GM23338 (cell line): ENCODE measurements at regions not wholly inside any gene's neighbourhood (a gene's known extent, or its start where the extent isn't known, plus 50 kb on each side); places are given as distances from the start of the nearest gene placed in this dataset.

ENCODE experiments used
- ATAC-seq: fragments of 200-7000 bp; cut with Tn5 transposase; 3 replicates; pipeline ENCODE4 v1.9.1; 2020
- DNase-seq: peaks from one replicate; pipeline ENCODE4 v3.0.0-alpha.2; 2015; ENCODE audit warnings: low spot score
- H2AFZ ChIP-seq: fragments of 200-600 bp; sonication (generic); 2 replicates; pipeline ENCODE4 v1.8.0; 2016; ENCODE audit warnings: antibody characterized with exemption, mild to moderate bottlenecking, moderate library complexity
- H3F3A ChIP-seq: fragments of 200-600 bp; sonication (generic); replicated peaks from 2 replicates; pipeline ENCODE4 v1.8.0; 2017; ENCODE audit warnings: antibody characterized with exemption, mixed run types, low read depth
- H3K27ac ChIP-seq: fragments of 200-600 bp; sonication (generic); 2 replicates; pipeline ENCODE4 v1.6.1; 2016; ENCODE audit warnings: low read depth
- H3K27me3 ChIP-seq: fragments of 200-600 bp; sonication (generic); 2 replicates; pipeline ENCODE4 v1.8.0; 2016; ENCODE audit warnings: mild to moderate bottlenecking, mixed run types, moderate library complexity; ENCODE audit not compliant: insufficient read depth
- H3K36me3 ChIP-seq: fragments of 200-600 bp; sonication (generic); 2 replicates; pipeline ENCODE4 v1.8.0; 2016; ENCODE audit warnings: mild to moderate bottlenecking; ENCODE audit not compliant: insufficient read depth
- H3K4me1 ChIP-seq: fragments of 200-600 bp; sonication (generic); 2 replicates; pipeline ENCODE4 v1.8.0; 2016; ENCODE audit warnings: mild to moderate bottlenecking, moderate library complexity; ENCODE audit not compliant: insufficient read depth
- H3K4me2 ChIP-seq: fragments of 200-600 bp; sonication (generic); 2 replicates; pipeline ENCODE4 v1.7.1; 2017; ENCODE audit warnings: mixed run types
- H3K4me3 ChIP-seq: fragments of 200-600 bp; sonication (generic); 2 replicates; pipeline ENCODE4 v1.6.1; 2016; ENCODE audit warnings: mixed run types
- H3K79me2 ChIP-seq: fragments of 200-600 bp; sonication (generic); replicated peaks from 2 replicates; pipeline ENCODE4 v1.8.0; 2017; ENCODE audit warnings: mild to moderate bottlenecking; ENCODE audit not compliant: insufficient read depth
- H3K9me2 ChIP-seq: fragments of 200-600 bp; sonication (generic); 2 replicates; pipeline ENCODE4 v1.8.0; 2017; ENCODE audit not compliant: insufficient read depth
- H4K20me1 ChIP-seq: fragments of 200-600 bp; sonication (generic); replicated peaks from 2 replicates; pipeline ENCODE4 v1.8.0; 2017; ENCODE audit warnings: mild to moderate bottlenecking; ENCODE audit not compliant: insufficient read depth
- H3K27ac Mint-ChIP-seq: 2 replicates; pipeline ENCODE4 v1.8.0; 2020; ENCODE audit warnings: inconsistent platforms, mild to moderate bottlenecking, moderate library complexity, mixed read lengths
- H3K27me3 Mint-ChIP-seq: 3 replicates; pipeline ENCODE4 v1.8.0; 2022; ENCODE audit warnings: low read depth, mild to moderate bottlenecking, moderate library complexity, mixed read lengths, inconsistent platforms; ENCODE audit not compliant: insufficient read depth, poor library complexity
- H3K36me3 Mint-ChIP-seq: 3 replicates; pipeline ENCODE4 v1.8.0; 2021; ENCODE audit warnings: low read depth, mild to moderate bottlenecking, inconsistent platforms, moderate library complexity, mixed read lengths
- H3K4me1 Mint-ChIP-seq: 3 replicates; pipeline ENCODE4 v1.8.0; 2020; ENCODE audit warnings: mild to moderate bottlenecking, inconsistent platforms, mixed read lengths
- H3K4me3 Mint-ChIP-seq: 3 replicates; pipeline ENCODE4 v1.8.0; 2021; ENCODE audit warnings: moderate library complexity, mild to moderate bottlenecking, inconsistent platforms, mixed read lengths
- H3K9me3 Mint-ChIP-seq: 3 replicates; pipeline ENCODE4 v1.8.0; 2020; ENCODE audit warnings: moderate library complexity, mild to moderate bottlenecking, inconsistent platforms, mixed read lengths
- CTCF ChIP-seq, 2 experiments: fragments of 200-600 bp in 1 of 2; sonication (generic) in 1 of 2; conservative IDR thresholded peaks; 2 replicates each; pipeline versions ENCODE4 v1.5.1 to v1.6.1; 2016 to 2017; ENCODE audit warnings: antibody characterized with exemption in 2 of 2, low read depth in 2 of 2, mild to moderate bottlenecking in 2 of 2, moderate library complexity in 1 of 2
- ETS1 ChIP-seq: IDR thresholded peaks from 2 replicates; pipeline ENCODE4 v1.6.1; 2016; ENCODE audit warnings: antibody characterized with exemption
- EZH2 ChIP-seq: fragments of 200-600 bp; sonication (generic); IDR thresholded peaks from one replicate; pipeline ENCODE4 v1.8.0; 2017; ENCODE audit warnings: antibody characterized with exemption, mild to moderate bottlenecking, low read depth; ENCODE audit not compliant: unreplicated experiment
- EZH2phosphoT487 ChIP-seq: fragments of 200-600 bp; sonication (generic); IDR thresholded peaks from one replicate; pipeline ENCODE4 v1.8.1; 2018; ENCODE audit warnings: antibody characterized with exemption; ENCODE audit not compliant: unreplicated experiment
- JUNB ChIP-seq: IDR thresholded peaks from one replicate; pipeline ENCODE4 v1.6.1; 2016; ENCODE audit warnings: antibody characterized with exemption; ENCODE audit not compliant: unreplicated experiment
- POLR2AphosphoS5 ChIP-seq: IDR thresholded peaks from 2 replicates; pipeline ENCODE4 v1.6.1; 2016; ENCODE audit warnings: antibody characterized with exemption, low read depth
- REST ChIP-seq: IDR thresholded peaks from one replicate; pipeline ENCODE4 v1.6.1; 2018; ENCODE audit warnings: antibody characterized with exemption; ENCODE audit not compliant: unreplicated experiment
- STAT1 ChIP-seq: IDR thresholded peaks from one replicate; pipeline ENCODE4 v1.6.1; 2016; ENCODE audit warnings: antibody characterized with exemption; ENCODE audit not compliant: unreplicated experiment
- ZNF114 ChIP-seq: fragments of 250-450 bp; sonication (Bioruptor Pico); IDR thresholded peaks from 2 replicates; pipeline ENCODE4 v1.5.0; 2020; ENCODE audit warnings: mild to moderate bottlenecking, moderate library complexity
- ZNF331 ChIP-seq: fragments of 250-450 bp; sonication (Bioruptor Pico); IDR thresholded peaks from 2 replicates; pipeline ENCODE4 v1.5.0; 2020; ENCODE audit warnings: low read depth, mild to moderate bottlenecking, moderate library complexity

- H3K9me2 ChIP-seq: no peaks in the 10 kb centered on the region
- H3K27me3 Mint-ChIP-seq: no peaks in the 10 kb centered on the region
- no peaks in the 10 kb centered on the region for H3K79me2 ChIP-seq
- no peaks in the 10 kb centered on the region for H4K20me1 ChIP-seq
- DNase-seq (no peak), ATAC-seq (no peak)
- H3K27me3 ChIP-seq: no peaks in the 10 kb centered on the region
- H3F3A ChIP-seq: no peaks in the 10 kb centered on the region
- no peak overlapping the region for H3K27ac Mint-ChIP-seq
- no peaks in the 10 kb centered on the region for H3K9me3 Mint-ChIP-seq
- H3K27ac ChIP-seq: no peak overlapping the region
- no peak overlapping the region for H3K4me2 ChIP-seq
- H3K4me3 Mint-ChIP-seq: no peak overlapping the region
- H2AFZ ChIP-seq: no peak overlapping the region
- peaks cover under 1% of the 10 kb centered on the region; the same call in 1 of the 3 replicates for H3K4me1 Mint-ChIP-seq
- TF ChIP-seq ZNF331 (CRISPR knock-in tag) (no peak), ZNF114 (CRISPR knock-in tag) (no peak), EZH2 (no peak), REST (no peak), STAT1 (no peak), CTCF (conservative IDR thresholded peaks at IDR 0.05; ENCODE audit: low read depth in 2 of 2) (no peak), ETS1 (no peak), POLR2AphosphoS5 (no peak)
- H3K4me1 ChIP-seq: no peaks in the 10 kb centered on the region
- no peaks in the 10 kb centered on the region for H3K36me3 Mint-ChIP-seq
- no peaks in the 10 kb centered on the region for H3K36me3 ChIP-seq
- no peak overlapping the region for H3K4me3 ChIP-seq
These were observed 142.6 kb downstream of the WSCD1 start for GRCh38 chr17:6212766-6213165.

- no peak overlapping the region for H3K4me2 ChIP-seq
- no peaks in the 10 kb centered on the region for H4K20me1 ChIP-seq
- H3F3A ChIP-seq: no peaks in the 10 kb centered on the region
- H3K27ac Mint-ChIP-seq: no peak overlapping the region
- H3K27me3 ChIP-seq: no peaks in the 10 kb centered on the region
- no peaks in the 10 kb centered on the region for H3K36me3 ChIP-seq
- H3K4me3 Mint-ChIP-seq: no peak overlapping the region
- no peak overlapping the region for H3K4me3 ChIP-seq
- no peak overlapping the region for H3K27ac ChIP-seq
- H3K9me2 ChIP-seq: no peaks in the 10 kb centered on the region
- H3K36me3 Mint-ChIP-seq: no peaks in the 10 kb centered on the region
- DNase-seq (no peak), ATAC-seq (no peak)
- no peaks in the 10 kb centered on the region for H3K4me1 Mint-ChIP-seq
- no peaks in the 10 kb centered on the region for H3K27me3 Mint-ChIP-seq
- H3K4me1 ChIP-seq: no peaks in the 10 kb centered on the region
- no peaks in the 10 kb centered on the region for H3K79me2 ChIP-seq
- H2AFZ ChIP-seq: no peak overlapping the region
- H3K9me3 Mint-ChIP-seq: no peaks in the 10 kb centered on the region
- TF ChIP-seq JUNB (no peak), ZNF114 (CRISPR knock-in tag) (no peak), CTCF (conservative IDR thresholded peaks at IDR 0.05; ENCODE audit: low read depth in 2 of 2) (no peak), EZH2phosphoT487 (no peak)
These were observed 139.7 kb downstream of the WSCD1 start for GRCh38 chr17:6209829-6210228.
